Hepatocyte (in vitro differentiated cells): ENCODE measurements at regions not wholly inside any gene's neighbourhood (a gene's known extent, or its start where the extent isn't known, plus 50 kb on each side); places are given as distances from the start of the nearest gene placed in this dataset.

Source experiments
- EZH2 ChIP-seq: fragments of 200-600 bp; sonication (generic); IDR thresholded peaks from 2 replicates; pipeline ENCODE4 v1.6.1; 2016; ENCODE audit warnings: antibody characterized with exemption, mild to moderate bottlenecking, borderline replicate concordance
- TF ChIP-seq, protein P1 (sequence below): fragments of 200-600 bp; sonication (generic); IDR thresholded peaks from 2 replicates; pipeline ENCODE4 v1.5.1; 2016; ENCODE audit warnings: antibody characterized with exemption, mild to moderate bottlenecking; ENCODE audit not compliant: poor library complexity

DNA sequence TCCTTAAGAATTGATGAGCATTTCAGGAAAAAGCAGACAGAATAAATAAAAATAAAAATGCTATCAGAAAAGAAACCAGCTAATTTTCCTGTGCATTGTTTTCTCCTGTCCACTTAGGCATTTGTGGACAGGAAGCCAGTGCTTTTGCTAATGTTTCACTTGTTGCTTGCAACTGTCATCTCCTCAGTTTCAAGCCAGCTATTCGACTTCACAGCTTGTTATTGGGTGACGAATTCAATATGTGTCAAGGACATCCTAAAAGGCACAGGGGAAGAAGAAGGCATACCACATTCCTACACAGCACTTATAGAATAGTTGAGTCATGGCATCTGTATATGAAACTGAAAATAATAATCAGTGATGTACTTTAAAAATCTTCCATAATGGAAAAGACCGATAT lies 530.6 kb upstream of the KIRREL3 start:
- TF ChIP-seq, protein P1, sequence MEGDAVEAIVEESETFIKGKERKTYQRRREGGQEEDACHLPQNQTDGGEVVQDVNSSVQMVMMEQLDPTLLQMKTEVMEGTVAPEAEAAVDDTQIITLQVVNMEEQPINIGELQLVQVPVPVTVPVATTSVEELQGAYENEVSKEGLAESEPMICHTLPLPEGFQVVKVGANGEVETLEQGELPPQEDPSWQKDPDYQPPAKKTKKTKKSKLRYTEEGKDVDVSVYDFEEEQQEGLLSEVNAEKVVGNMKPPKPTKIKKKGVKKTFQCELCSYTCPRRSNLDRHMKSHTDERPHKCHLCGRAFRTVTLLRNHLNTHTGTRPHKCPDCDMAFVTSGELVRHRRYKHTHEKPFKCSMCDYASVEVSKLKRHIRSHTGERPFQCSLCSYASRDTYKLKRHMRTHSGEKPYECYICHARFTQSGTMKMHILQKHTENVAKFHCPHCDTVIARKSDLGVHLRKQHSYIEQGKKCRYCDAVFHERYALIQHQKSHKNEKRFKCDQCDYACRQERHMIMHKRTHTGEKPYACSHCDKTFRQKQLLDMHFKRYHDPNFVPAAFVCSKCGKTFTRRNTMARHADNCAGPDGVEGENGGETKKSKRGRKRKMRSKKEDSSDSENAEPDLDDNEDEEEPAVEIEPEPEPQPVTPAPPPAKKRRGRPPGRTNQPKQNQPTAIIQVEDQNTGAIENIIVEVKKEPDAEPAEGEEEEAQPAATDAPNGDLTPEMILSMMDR = no peak
- no peak for TF ChIP-seq EZH2
